Left cardiac atrium (tissue), 4 donors: ENCODE measurements at regions not wholly inside any gene's neighbourhood (a gene's known extent, or its start where the extent isn't known, plus 50 kb on each side); places are given as distances from the start of the nearest gene placed in this dataset.
A peak's percentile ranks its signal among the peaks of the same experiment; 100 is the strongest.

Source experiments
- ATAC-seq, 2 donors: fragments of 200-7000 bp; cut with Tn5 transposase; one replicate each; pipeline ENCODE4 v1.9.1; 2020; ENCODE audit warnings: mild to moderate bottlenecking in 2 of 2, moderate library complexity in 2 of 2
- DNase-seq: peaks from one replicate; pipeline ENCODE4 v3.0.0-alpha.2; 2020
- intact Hi-C, 2 donors: fragments of 100-400 bp; cut with DNase I; formaldehyde crosslinking; loops; one replicate each; pipeline versions ENCODE4 v1.14.1 to v1.15.1; 2022 to 2023
- donor health status: DM: no; HTN: yes; CAD: no.
- donor health status: DM: no; HTN: yes; CAD: no; lungs with severe emphysema.
- donor health status: DM: yes; HTN: yes; CAD: no.
- donor health status: Dilated cardiomyopathy.

GRCh38 chr18:39414009-39414700, 1848.6 kb upstream of the CELF4 start:
- no peak for DNase-seq
- ATAC-seq, result peak in 1 of 2 donors; percentile 95

GRCh38 chr18:39406941-39407340, 1841.3 kb upstream of the CELF4 start:
- intact Hi-C loops, result no loop called here
- no peak for ATAC-seq

More at GRCh38 chr18:39414009-39414700, 1848.6 kb upstream of the CELF4 start:
- intact Hi-C loops, result no loop called here

DNA sequence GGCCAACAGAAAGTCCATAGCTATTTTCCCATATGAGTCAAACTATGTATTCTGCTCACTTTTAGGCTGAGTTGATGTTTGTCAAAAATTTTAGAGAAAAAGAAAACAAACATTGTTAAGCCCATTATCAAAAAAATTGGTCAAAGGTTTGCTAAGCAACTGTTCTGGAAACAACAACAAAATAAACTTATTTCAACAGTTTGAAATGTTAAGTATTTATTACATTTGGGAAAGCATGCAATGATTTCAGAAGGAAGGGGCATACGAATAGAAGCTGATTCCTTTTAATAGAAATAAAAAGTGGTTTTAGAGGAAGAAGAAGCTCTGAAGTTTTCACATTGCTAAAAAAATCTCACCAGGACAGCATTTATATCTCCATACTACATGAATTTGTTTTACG, 1837.5 kb upstream of the CELF4 start:
- ATAC-seq (no peak), DNase-seq (no peak)
- intact Hi-C loops, result no loop called here

More at GRCh38 chr18:39406941-39407340, 1841.3 kb upstream of the CELF4 start:
- DNase-seq, result no peak

DNA sequence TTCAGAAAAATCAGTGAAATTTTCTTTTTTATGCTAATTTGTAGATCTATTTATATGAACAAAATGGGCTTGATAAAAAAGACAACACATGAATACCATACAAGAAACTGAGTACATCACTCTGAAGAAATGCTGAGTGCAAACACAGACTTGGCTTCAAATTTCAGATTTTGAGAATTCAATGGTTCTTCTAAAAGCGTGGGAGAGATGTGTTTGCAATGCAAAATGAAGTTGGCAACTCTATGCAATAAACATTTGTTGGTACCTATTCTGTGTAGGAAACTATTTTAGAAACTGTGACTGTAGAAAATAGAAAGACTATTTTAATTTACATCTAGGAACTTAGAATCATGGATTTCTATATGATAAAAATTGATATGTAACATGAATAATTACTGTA, 1834.1 kb upstream of the CELF4 start:
- intact Hi-C loops, result no loop called here
- DNase-seq (no peak), ATAC-seq (no peak)

GRCh38 chr18:39396168-39396567, 1830.6 kb upstream of the CELF4 start:
- DNase-seq (no peak), ATAC-seq (no peak)
- intact Hi-C loops, result no loop called here

GRCh38 chr18:39389800-39390379, 1824.3 kb upstream of the CELF4 start:
- no peak for ATAC-seq

DNA sequence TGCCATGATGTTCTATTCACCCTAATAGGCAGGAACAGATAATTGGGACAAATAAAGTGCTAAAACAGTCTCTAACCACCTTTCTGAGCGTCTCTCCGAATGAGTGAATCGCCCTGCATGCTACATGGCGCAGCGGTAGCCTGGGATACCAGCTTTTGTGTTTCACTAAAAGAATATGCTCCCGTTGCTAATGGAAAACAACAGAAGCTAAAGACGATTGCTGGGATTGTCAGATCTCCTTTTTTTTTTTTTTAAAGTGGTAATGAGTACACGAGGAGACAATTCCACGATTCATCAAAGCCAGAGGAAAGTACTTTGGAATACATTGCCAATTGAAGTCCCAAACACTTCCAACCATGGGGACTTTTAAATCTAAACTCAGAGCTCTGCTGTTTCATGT, 1815.3 kb upstream of the CELF4 start:
- no peak for ATAC-seq
- intact Hi-C loops, result no loop called here
- no peak for DNase-seq

More at GRCh38 chr18:39389800-39390379, 1824.3 kb upstream of the CELF4 start:
- DNase-seq, result no peak
- intact Hi-C loops, result no loop called here

DNA sequence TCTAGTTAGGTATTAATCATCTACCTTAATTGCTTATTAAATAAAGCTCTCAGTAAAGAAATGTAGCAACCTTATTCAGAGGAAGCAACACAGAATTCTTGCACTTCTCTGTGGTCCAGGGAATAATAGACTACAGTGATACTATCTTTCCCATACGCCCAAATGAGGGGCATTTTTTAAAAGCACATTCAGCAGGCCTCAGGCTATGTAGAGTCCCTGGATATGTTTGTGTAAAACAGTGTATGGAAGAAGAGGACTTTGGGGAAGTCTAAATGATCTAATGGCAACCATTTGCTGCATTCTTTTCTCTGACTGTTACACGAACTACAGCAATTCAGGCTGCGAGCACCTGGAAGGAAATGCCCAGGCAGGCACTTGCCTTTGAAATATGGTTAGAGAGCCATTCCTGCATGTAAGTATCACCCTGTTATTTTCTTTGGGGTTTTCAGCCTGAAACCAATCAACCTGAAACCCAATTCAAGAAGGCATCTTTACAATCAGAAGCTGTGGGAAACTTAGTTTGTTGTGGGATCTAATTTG, 1814.7 kb upstream of the CELF4 start:
- ATAC-seq, result no peak
- DNase-seq, result no peak
- intact Hi-C loops, result no loop called here

GRCh38 chr18:39375066-39375465, 1809.5 kb upstream of the CELF4 start:
- ATAC-seq (no peak), DNase-seq (no peak)
- intact Hi-C loops, result no loop called here

- DNase-seq (no peak), ATAC-seq (no peak)
- intact Hi-C loops, result no loop called here
These were observed 1806.4 kb upstream of the CELF4 start for GRCh38 chr18:39371996-39372395.

DNA sequence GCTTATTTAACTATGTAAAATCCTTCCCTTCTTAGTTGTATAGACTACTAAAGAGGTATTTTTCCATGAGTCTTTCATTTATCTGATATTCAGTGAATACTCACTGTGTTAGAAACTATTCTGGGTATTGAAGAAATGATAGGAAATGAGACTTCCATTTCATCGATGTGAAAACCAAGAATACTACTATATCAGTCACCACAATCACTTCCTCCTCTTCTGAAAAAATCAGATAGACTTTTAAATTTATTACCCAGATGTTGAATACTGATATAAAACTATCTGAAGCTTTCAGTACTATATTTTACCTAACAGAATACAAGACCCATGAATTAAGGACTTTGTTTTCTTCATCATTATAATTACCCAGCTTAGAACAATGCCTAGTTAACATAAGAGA, 1801.1 kb upstream of the CELF4 start:
- intact Hi-C loops, result no loop called here
- DNase-seq, result no peak

DNA sequence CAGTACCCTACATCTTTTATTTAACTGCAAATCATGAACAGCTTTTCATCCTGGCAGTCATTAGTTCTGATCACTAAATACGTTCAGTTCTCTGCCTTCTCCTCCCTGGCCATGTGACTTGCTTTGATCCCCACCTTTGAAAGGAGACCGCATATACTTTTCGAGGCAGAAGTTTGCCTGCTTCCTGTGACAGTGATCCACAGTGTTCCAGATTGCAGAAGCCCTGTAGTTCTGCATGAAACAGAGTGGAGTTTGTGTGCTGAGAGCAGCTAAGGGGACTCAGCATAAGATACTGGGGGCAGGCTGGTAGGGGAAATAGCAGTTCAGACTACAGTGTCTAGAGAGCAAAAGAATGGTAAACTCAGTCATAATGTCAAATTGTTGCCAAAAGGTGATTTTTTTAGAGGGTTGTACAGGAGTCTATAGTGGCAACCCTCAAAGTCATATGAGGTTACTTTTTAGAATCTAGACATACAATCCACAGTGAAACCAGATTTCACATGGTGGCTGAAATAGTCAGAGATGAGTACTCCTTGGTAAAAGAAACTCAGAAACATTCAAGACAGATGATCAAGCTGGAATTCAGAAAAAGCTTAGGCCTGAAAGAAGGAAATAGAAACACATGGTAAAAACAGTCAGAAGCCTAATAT, 1800.4 kb upstream of the CELF4 start:
- intact Hi-C loops, result no loop called here
- DNase-seq (no peak), ATAC-seq (no peak)

More for the DNA sequence above, 1801.1 kb upstream of the CELF4 start:
- no peak for ATAC-seq

DNA sequence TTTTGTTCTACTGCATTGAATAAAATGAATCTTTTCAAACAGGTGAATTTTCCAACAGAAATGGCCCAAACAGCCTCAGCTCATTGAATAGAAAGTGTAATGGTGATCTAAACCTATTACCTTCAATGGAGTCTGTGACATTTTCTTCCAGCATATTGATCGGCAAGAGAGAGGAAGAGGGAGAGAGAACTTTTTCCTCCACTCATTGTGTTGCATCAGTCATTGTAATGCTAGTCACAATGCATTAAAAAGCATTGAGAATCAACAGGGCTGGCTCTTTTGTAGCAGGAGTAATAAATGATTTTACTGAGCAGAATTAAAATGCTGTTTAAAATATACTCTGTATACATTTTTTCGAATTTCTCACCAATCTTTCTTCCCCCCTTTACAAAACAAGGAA, 1794.5 kb upstream of the CELF4 start:
- DNase-seq (no peak), ATAC-seq (no peak)
- intact Hi-C loops, result no loop called here

DNA sequence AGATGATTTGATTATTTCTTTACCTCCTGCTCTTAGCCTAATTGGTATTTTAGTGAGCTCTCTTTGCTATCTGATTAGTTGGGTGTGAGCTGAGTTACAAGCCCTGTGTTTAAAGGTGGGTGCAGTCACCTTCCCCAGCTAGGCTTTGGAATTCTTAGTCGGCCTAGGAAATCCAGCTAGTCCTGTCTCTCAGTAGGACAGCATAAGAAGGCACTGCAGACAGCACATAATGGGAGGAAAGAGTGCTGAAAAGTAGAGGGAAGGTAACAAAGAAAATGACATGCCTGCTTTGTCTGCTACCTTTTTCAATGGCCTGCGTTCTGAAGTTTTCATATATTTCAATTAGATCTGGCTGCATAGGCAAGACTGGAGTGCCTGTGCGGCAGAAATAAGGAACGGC, 1794.0 kb upstream of the CELF4 start:
- DNase-seq, result no peak
- ATAC-seq, result no peak
- intact Hi-C loops, result no loop called here

DNA sequence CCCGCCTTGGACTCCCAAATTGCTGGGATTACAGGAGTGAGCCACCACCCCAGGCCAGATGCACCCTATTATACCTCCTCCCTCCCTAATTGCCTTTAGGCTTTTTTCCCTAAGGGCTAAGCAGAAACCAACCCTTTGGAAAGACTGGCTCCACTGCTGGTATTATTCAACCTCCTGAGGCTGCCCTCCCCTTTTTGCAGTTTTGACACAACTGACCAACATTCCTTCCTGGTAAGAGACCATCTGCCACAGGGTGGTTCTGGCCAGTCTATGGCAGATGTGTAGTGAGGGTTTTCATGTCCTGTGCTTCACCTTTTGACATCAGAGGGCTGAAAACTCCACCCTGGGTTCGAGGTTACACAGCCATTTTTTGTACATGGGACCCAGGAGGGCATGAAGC, 1785.3 kb upstream of the CELF4 start:
- ATAC-seq (no peak), DNase-seq (no peak)
- intact Hi-C loops, result no loop called here

DNA sequence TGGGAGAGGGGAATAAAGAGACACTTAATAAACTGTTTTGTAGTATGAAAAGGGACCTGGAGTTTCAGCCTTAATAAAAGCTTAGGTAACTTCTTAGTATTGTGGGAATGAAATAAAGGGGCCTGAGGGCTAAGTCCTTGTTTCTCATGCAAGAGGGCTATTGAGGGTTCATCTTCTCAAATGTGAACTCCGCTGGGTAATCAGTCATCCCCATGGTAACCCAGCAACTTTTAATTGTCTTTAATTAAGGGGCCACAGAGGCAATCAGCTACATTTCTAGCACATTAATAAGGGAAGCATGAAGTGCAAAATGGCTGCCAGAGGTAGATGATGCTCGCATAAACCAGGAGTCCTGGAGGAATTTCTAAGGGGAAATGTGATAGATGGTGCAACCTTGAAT, 1784.2 kb upstream of the CELF4 start:
- intact Hi-C loops, result no loop called here
- no peak for ATAC-seq
- no peak for DNase-seq

GRCh38 chr18:39348757-39349156, 1783.2 kb upstream of the CELF4 start:
- ATAC-seq, result no peak
- no peak for DNase-seq
- intact Hi-C loops, result no loop called here

DNA sequence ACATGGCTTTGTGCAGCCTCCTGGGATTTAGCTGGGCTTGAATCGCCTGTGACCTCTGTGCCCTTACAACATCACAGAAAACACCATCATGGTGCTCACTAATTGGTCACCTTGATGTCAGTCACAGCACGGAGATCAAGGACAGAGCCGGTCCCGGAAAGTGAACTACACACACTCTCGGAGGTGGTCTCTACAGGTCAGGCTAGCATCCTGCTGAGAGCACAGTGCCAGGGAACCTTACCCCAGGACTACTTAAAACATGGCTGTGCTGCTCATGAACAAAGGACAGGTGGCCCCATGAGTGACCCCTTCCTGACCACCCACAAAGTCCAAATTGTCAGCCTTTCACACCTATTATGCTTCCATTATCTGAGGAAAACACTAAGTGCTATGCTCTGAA, 1782.1 kb upstream of the CELF4 start:
- ATAC-seq, result no peak

GRCh38 chr18:39346916-39347315, 1781.3 kb upstream of the CELF4 start:
- DNase-seq (no peak), ATAC-seq (no peak)
- intact Hi-C loops, result no loop called here

More for the DNA sequence above, 1782.1 kb upstream of the CELF4 start:
- intact Hi-C loops, result no loop called here
- no peak for DNase-seq

GRCh38 chr18:39345321-39345720, 1779.7 kb upstream of the CELF4 start:
- DNase-seq, result no peak
- no peak for ATAC-seq
- intact Hi-C loops, result no loop called here
